Astrocyte (in vitro differentiated cells and primary cell): ENCODE measurements at regions not wholly inside any gene's neighbourhood (a gene's known extent, or its start where the extent isn't known, plus 50 kb on each side); places are given as distances from the start of the nearest gene placed in this dataset.

Source experiments
- EZH2 ChIP-seq: IDR thresholded peaks from 2 replicates; pipeline ENCODE4 v1.6.1; 2012; ENCODE audit warnings: mild to moderate bottlenecking, low read length, inconsistent platforms; ENCODE audit not compliant: insufficient read depth
- TF ChIP-seq, protein P1 (sequence below): IDR thresholded peaks from 2 replicates; pipeline ENCODE4 v1.5.1; 2011; ENCODE audit warnings: low read depth, mild to moderate bottlenecking, inconsistent platforms, low read length, moderate library complexity; ENCODE audit not compliant: insufficient read depth

DNA sequence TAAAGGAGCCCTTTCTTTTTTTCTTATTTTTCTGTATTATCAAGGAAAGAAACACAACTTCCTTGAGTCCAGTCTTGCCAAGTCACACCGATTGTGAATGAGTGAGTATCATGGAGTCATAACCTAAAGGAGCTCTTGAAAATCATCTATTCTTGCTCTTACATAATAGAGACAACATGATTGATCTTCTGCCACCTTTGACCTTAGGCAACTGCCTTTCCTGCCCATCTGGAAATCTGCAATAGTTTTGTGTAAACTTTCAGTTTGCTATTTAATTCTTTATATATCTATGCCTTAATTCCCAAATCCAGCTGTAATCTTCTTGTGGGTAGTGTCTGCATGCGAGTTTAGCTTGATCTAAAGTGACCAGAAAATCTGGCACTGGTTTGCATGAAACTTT is 149.9 kb upstream of the FST start:
- TF ChIP-seq, protein P1, sequence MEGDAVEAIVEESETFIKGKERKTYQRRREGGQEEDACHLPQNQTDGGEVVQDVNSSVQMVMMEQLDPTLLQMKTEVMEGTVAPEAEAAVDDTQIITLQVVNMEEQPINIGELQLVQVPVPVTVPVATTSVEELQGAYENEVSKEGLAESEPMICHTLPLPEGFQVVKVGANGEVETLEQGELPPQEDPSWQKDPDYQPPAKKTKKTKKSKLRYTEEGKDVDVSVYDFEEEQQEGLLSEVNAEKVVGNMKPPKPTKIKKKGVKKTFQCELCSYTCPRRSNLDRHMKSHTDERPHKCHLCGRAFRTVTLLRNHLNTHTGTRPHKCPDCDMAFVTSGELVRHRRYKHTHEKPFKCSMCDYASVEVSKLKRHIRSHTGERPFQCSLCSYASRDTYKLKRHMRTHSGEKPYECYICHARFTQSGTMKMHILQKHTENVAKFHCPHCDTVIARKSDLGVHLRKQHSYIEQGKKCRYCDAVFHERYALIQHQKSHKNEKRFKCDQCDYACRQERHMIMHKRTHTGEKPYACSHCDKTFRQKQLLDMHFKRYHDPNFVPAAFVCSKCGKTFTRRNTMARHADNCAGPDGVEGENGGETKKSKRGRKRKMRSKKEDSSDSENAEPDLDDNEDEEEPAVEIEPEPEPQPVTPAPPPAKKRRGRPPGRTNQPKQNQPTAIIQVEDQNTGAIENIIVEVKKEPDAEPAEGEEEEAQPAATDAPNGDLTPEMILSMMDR: no peak
- no peak for TF ChIP-seq EZH2
